ENCODE measurements at regions not wholly inside any gene's neighbourhood (a gene's known extent, or its start where the extent isn't known, plus 50 kb on each side); places are given as distances from the start of the nearest gene placed in this dataset.

- no peak for TF ChIP-seq CTCF (IDR thresholded peaks at IDR 0.05; ENCODE audit: low read depth, low read length)
- TF ChIP-seq EZH2phosphoT487 (IDR thresholded peaks at IDR 0.05; ENCODE audit: low read depth), result no peak
Measured at GRCh38 chr2:198440833-198441232, 636.4 kb downstream of the PLCL1 start.

Measured in OCI-LY3 (cell line).